Uterus (tissue), 2 donors: ENCODE measurements at regions not wholly inside any gene's neighbourhood (a gene's known extent, or its start where the extent isn't known, plus 50 kb on each side); places are given as distances from the start of the nearest gene placed in this dataset.

Experiments
- CTCF ChIP-seq, 4 experiments: fragments of 200-600 bp in 2 of 4; fragments of 450-650 bp in 2 of 4; sonication (generic) in 2 of 4; IDR thresholded peaks; one replicate each; pipeline ENCODE4 v1.5.1; 2016 to 2019; ENCODE audit warnings: antibody characterized with exemption in 4 of 4, mild to moderate bottlenecking in 2 of 4, moderate library complexity in 1 of 4
- POLR2A ChIP-seq, 2 donors: fragments of 450-650 bp; IDR thresholded peaks; one replicate each; pipeline ENCODE4 v1.6.1; 2016; ENCODE audit warnings: antibody characterized with exemption in 2 of 2, mild to moderate bottlenecking in 1 of 2, moderate library complexity in 1 of 2

GRCh38 chr2:235194351-235194750, 242.5 kb downstream of the SH3BP4 start:
- TF ChIP-seq CTCF (IDR thresholded peaks at IDR 0.05) (no peak), POLR2A (IDR thresholded peaks at IDR 0.05) (no peak)
